ENCODE measurements at regions not wholly inside any gene's neighbourhood (a gene's known extent, or its start where the extent isn't known, plus 50 kb on each side); places are given as distances from the start of the nearest gene placed in this dataset.

DNA sequence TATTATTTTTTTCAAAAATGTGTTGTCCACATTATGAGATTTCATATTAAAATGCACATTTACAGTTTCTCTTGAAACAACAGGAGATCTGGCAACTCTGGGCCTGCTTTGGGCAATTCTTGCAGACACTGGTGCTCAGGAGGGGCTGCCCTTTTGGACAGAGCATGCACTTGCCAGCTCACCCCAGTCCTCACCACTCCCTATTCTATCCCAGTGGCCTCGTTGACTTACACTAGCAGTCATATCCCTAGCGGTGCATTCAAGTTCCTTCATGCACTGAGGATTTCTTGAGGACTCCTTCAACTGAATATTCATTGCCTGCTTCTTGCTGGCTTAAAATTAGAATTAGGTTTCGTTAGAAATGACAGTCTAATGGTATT, 87.9 kb upstream of the FHL2 start (continued):
- TF ChIP-seq, protein P1, sequence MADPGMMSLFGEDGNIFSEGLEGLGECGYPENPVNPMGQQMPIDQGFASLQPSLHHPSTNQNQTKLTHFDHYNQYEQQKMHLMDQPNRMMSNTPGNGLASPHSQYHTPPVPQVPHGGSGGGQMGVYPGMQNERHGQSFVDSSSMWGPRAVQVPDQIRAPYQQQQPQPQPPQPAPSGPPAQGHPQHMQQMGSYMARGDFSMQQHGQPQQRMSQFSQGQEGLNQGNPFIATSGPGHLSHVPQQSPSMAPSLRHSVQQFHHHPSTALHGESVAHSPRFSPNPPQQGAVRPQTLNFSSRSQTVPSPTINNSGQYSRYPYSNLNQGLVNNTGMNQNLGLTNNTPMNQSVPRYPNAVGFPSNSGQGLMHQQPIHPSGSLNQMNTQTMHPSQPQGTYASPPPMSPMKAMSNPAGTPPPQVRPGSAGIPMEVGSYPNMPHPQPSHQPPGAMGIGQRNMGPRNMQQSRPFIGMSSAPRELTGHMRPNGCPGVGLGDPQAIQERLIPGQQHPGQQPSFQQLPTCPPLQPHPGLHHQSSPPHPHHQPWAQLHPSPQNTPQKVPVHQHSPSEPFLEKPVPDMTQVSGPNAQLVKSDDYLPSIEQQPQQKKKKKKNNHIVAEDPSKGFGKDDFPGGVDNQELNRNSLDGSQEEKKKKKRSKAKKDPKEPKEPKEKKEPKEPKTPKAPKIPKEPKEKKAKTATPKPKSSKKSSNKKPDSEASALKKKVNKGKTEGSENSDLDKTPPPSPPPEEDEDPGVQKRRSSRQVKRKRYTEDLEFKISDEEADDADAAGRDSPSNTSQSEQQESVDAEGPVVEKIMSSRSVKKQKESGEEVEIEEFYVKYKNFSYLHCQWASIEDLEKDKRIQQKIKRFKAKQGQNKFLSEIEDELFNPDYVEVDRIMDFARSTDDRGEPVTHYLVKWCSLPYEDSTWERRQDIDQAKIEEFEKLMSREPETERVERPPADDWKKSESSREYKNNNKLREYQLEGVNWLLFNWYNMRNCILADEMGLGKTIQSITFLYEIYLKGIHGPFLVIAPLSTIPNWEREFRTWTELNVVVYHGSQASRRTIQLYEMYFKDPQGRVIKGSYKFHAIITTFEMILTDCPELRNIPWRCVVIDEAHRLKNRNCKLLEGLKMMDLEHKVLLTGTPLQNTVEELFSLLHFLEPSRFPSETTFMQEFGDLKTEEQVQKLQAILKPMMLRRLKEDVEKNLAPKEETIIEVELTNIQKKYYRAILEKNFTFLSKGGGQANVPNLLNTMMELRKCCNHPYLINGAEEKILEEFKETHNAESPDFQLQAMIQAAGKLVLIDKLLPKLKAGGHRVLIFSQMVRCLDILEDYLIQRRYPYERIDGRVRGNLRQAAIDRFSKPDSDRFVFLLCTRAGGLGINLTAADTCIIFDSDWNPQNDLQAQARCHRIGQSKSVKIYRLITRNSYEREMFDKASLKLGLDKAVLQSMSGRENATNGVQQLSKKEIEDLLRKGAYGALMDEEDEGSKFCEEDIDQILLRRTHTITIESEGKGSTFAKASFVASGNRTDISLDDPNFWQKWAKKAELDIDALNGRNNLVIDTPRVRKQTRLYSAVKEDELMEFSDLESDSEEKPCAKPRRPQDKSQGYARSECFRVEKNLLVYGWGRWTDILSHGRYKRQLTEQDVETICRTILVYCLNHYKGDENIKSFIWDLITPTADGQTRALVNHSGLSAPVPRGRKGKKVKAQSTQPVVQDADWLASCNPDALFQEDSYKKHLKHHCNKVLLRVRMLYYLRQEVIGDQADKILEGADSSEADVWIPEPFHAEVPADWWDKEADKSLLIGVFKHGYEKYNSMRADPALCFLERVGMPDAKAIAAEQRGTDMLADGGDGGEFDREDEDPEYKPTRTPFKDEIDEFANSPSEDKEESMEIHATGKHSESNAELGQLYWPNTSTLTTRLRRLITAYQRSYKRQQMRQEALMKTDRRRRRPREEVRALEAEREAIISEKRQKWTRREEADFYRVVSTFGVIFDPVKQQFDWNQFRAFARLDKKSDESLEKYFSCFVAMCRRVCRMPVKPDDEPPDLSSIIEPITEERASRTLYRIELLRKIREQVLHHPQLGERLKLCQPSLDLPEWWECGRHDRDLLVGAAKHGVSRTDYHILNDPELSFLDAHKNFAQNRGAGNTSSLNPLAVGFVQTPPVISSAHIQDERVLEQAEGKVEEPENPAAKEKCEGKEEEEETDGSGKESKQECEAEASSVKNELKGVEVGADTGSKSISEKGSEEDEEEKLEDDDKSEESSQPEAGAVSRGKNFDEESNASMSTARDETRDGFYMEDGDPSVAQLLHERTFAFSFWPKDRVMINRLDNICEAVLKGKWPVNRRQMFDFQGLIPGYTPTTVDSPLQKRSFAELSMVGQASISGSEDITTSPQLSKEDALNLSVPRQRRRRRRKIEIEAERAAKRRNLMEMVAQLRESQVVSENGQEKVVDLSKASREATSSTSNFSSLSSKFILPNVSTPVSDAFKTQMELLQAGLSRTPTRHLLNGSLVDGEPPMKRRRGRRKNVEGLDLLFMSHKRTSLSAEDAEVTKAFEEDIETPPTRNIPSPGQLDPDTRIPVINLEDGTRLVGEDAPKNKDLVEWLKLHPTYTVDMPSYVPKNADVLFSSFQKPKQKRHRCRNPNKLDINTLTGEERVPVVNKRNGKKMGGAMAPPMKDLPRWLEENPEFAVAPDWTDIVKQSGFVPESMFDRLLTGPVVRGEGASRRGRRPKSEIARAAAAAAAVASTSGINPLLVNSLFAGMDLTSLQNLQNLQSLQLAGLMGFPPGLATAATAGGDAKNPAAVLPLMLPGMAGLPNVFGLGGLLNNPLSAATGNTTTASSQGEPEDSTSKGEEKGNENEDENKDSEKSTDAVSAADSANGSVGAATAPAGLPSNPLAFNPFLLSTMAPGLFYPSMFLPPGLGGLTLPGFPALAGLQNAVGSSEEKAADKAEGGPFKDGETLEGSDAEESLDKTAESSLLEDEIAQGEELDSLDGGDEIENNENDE (IDR thresholded peaks at IDR 0.05; ENCODE audit: insufficient replicate concordance, low read length): no peak
- TF ChIP-seq BRCA1 (IDR thresholded peaks at IDR 0.05; ENCODE audit: low read depth, low read length) (no peak), SRF (IDR thresholded peaks at IDR 0.05; ENCODE audit: low read depth, low read length) (no peak), POLR2AphosphoS5 (IDR thresholded peaks at IDR 0.05; ENCODE audit: low read depth, low read length) (no peak)
